A673 (cell line): ENCODE measurements at regions not wholly inside any gene's neighbourhood (a gene's known extent, or its start where the extent isn't known, plus 50 kb on each side); places are given as distances from the start of the nearest gene placed in this dataset.

Experiments used
- CTCF ChIP-seq: fragments of 300-800, 200-600 bp; sonication (generic); conservative IDR thresholded peaks from 2 replicates; pipeline ENCODE4 v1.5.1; 2017; ENCODE audit warnings: low read depth, mild to moderate bottlenecking, antibody characterized with exemption, low read length, moderate library complexity, mixed read lengths
- EZH2 ChIP-seq: fragments of 200-600 bp; sonication (generic); IDR thresholded peaks from 2 replicates; pipeline ENCODE4 v1.6.1; 2017; ENCODE audit warnings: borderline replicate concordance, low read depth, mild to moderate bottlenecking, mixed read lengths, antibody characterized with exemption, low read length; ENCODE audit not compliant: poor library complexity, severe bottlenecking

GRCh38 chr3:135453326-135453725, 512.2 kb upstream of the PPP2R3A start:
- TF ChIP-seq CTCF, result no peak
- no peak for TF ChIP-seq EZH2
